GM18498 (cell line): ENCODE measurements at regions not wholly inside any gene's neighbourhood (a gene's known extent, or its start where the extent isn't known, plus 50 kb on each side); places are given as distances from the start of the nearest gene placed in this dataset.
"Not testable (repeated sequence)": the region's sequence is repeated elsewhere in the genome, so short reads cannot be mapped to it uniquely, and the experiment has no call there.

Experiments
- ATAC-seq: cut with Tn5 transposase; IDR thresholded peaks from one replicate; pipeline ENCODE4 v1.9.1; 2021; ENCODE audit warnings: mild to moderate bottlenecking, moderate library complexity; ENCODE audit not compliant: unreplicated experiment

DNA sequence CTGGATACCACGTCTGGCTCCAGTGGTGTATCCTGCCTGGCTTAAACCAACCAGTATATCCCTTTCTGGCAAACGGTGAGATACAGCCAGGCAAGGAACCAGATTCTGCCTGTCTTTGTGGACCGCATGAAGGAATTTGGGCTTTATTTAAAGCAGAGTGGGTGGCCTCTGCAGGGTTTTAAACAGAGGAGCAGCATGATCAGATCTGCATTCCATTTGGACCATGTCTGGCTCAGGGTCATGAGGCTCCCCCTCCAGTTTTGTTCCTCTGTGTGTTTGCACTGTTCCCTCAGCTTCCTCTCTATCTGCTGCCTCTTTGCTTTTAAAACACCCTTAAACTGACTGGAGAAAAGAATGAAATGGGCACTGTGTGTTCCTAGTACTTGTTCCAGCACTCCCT is 195.0 kb downstream of the GIPC2 start:
- ATAC-seq = no peak

DNA sequence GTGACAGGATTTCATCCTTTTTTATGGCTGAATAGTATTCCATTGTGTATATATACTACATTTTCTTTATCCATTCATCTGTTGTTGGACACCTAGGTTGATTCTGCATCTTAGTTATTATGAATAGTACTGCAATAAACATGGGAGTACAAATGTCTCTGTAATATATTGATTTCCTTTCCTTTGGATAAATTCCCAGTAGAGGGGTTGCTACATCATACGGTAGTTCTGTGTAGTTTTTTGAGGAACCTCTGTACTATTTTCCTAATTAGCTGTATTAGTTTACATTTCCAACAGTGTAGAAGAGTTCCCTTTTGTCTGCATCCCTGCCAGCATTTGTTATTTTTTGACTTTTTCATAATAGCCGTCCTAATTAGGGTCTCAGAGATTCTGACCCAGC is 201.3 kb downstream of the GIPC2 start:
- ATAC-seq = no peak

DNA sequence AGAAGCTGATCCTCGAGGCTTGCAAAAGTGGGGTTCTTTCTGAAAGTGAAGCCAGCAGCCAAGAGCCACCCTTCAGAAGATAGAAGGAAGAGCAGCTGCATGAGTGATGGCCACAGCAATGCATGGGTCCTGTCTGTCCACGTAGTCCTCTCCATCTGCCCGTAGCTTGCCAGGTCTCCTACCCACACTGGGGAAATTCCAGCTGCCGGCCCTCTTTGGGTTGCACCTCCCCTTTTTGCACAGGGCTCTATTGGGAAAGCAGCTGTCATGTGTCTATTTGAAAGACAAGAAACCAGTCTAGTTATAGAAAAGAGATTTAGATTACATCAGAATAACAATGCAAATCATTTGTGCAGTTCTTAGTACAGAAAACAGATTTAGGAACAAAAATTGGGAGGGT is 204.4 kb downstream of the GIPC2 start:
- no peak for ATAC-seq

DNA sequence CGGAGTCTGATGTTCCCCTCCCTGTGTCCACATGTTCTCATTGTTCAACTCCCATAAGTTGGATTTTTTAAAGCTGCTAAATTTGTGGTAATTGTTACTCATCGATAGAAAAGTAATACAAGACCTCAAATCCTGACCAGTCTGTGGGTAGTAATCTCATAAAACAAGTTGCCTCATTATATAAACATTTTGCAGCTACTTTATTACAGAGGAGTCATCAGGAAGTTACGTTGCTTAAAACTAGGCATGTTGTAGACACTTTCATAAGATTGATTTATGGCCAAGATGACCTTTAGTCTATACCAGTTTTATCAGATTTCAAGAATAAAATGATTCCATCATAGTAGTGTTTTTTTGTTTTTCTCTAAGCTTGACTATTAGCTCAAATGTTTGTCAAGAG is 208.8 kb downstream of the GIPC2 start:
- no peak for ATAC-seq

DNA sequence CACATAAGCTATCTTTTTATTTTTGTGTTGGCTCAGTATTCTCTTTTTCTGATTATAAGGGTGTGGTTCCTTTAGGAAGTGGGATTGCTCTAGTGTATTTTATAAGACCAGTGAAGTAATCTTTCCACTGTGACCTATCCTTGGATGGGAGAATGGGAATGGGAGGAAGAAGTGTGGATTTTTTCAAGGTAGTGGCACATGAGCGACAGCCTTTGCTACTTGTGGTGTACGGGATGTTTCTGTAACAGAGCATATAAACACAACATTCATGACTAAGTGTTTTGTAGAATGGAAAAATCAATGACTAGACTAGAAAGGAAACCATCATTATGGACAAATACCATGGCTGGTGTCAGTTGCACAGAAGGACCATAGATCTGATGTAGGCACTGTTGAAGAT is 209.6 kb downstream of the GIPC2 start:
- ATAC-seq = no peak

DNA sequence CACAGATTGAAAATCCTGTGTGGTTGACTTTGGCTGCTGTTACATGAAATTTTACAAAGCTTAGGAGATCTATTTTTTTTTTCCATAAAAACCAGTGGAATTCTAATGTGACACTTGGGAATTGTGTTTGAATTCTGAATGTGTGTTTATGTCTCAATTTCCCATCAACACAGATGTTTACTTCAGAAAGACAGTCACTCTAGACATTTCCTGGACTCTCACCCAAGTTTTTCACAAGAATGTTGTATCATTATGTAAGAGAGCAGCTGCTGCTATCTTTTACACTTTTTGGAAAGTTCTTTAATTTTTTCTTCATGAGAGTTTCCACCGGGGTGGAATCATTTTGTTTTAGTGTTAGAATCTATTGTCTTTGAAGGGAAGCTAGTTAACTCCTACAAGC is 210.1 kb downstream of the GIPC2 start:
- ATAC-seq = no peak

DNA sequence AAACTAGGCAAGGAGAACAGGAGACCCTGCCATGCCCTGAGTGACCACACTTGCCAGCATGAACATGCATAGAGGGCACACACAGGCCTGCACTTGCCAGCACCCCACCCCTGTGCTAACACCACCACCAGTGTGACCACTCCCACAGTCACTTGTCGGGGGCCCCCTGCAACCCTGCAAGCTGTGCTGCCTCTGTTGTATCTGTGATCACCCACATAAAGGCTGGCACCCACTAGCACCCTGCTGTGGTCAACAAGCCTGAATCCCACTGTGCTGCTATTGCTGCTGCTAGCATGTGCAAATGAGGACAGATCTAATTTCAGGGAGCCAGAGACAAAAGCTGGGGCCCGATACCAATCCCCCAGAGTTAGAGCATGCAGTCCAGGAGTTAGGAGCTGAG is 217.7 kb downstream of the GIPC2 start:
- no peak for ATAC-seq

DNA sequence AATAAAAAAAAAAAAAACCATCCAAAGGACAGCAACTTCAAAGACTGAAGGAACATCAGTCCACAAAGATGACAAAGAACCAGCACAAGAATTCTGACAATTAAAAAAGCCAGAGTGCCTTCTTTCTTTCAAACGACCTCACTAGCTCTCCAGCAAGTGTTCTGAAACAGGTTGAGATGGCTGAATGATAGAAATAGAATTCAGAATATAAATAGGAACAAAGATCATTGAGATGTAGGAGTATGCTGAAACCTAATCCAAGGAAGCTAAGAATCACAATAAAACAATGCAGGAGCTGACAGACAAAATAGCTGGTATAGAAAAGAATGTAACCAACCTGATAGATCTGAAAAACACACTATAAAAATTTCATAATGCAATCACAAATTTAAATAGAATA is 218.2 kb downstream of the GIPC2 start:
- no peak for ATAC-seq

DNA sequence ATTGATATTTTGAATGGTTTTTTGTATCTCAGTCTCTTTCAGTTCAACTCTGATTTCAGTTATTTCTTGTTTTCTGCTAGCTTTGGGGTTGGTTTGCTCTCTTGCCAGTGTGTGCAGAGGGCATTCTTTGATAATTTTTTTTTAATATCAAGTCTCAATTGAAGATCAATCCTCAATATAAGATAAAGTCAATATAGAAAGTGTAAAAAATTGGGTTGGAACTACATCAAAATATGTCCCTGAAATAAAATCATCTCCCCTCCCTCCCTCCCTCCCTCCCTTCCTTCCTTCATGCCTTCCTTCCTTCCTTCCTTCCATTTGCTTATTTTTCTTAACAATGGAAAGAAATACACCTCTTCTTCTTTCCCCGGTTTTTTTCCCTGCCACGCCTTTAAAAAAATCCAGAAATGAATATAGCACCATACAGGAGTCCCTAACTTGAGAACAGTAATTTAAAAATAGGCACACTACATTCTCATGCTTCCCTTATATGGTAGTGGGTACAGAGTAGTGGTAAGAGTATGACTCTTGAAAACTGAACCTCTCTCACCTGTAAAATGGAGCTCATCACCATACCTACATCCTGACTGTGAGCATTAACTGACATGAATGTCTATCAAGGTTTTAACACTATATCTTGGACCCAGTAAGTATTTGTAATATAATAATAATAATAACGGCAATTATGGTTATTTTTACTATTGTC is 221.9 kb downstream of the GIPC2 start:
- no peak for ATAC-seq

DNA sequence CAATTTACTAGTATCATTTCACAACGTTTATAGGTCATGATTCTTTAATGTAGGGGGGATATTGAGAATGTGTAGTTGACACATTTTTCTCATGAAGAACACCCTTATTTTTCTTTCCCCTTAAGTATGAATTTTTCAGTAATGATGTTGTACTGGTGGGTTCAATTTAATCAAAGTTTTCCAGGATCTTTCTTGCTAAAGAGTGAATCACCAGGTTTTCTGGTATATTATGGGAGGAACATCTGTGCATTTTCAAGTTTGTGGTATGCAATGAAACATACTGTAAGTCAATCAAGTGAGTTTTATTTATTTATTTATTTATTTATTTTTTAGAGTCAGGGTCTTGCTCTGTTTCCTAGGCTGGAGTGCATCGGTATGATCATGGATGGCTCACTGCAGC is 221.2 kb upstream of the PTGFR start:
- no peak for ATAC-seq

DNA sequence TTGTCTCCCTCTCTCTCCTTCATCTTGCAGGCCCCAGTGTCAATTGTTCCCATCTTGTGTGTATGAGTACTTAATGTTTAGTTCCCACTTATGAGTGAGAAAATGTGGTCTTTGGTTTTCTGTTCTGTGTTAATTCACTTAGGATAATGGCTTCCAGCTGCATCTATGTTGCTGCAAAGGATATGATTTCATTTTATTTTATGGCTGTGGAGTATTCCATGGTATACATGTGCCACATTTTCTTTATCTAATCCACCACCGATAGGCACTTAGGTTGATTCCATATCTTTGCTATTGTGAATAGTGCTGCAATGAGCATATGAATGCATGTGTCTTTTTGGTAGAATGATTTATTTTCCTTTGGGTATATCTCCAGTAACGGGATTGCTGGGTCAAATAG is 219.4 kb upstream of the PTGFR start:
- ATAC-seq = not testable (repeated sequence)

DNA sequence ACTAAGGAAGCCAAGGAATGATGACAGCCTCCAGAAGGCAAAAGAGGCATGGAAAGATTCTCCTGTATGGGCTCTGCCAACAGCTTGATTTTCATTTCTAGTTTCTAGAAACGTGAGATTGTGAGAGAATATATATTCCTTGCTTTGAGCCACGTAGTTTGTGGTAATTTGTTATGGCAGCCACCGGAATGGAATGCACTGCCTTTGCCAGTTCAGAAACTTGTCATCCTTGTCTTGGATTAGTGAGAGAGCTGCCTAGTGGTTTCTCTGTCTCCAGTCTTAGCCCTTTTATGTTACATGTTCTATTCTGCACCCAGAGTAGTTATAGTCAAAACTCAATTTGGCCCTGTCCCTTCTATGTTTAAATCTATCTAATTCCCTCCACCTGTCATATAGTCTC is 216.0 kb upstream of the PTGFR start:
- no peak for ATAC-seq

DNA sequence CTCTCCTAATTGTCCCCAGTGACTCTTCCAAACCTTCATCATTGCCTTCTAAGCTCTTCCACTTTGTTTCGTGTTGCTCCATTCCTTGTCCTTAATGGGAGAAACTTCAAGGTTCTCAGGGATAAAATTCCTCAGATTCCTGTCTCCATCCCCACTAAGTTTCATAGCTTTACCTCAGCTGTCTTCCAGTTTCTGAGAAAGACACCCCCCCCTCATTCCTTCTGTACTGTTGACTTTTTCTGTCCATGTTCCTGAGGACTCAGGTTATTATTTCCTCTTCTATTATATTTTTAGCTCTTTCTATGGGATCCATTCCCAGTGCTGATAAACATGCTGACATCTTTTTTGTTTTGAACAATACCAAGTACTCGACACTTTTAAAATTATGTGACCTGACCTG is 215.3 kb upstream of the PTGFR start:
- ATAC-seq = no peak

DNA sequence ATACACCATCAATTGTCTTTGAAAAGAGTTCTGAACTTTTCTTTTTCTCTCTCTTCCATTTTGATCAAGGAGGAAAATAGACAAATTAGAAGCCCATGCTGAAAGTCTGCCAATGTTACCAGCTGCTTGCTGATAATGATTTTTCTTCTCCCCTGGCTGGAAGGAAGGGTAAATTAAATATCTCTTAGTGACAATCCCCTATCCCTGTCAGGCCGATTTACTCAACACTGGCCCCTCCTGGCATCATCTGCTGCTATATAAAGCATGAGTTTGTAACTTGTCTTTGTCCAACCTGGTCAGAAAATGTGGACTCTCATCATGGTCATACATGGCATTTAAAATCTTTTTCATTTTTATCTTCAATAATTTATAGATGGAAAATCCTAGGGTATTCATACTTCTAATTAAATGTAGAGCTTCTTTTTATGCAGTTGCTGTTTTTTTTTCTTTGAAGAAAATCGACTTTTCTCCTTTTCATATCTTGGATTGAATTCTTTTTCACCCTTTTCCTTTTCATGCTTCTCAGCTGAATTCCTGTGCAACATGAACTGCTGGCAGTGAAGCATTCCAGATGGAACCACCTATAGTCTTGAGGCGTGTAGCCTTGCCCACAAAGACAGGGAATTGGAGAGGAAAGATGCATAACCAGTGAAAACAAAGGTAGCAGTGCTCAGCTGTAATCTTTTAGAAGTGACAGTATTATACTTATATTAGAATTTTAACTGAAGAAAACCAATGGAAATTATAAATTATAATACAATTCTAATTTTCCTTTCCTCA is 214.7 kb upstream of the PTGFR start:
- no peak for ATAC-seq

DNA sequence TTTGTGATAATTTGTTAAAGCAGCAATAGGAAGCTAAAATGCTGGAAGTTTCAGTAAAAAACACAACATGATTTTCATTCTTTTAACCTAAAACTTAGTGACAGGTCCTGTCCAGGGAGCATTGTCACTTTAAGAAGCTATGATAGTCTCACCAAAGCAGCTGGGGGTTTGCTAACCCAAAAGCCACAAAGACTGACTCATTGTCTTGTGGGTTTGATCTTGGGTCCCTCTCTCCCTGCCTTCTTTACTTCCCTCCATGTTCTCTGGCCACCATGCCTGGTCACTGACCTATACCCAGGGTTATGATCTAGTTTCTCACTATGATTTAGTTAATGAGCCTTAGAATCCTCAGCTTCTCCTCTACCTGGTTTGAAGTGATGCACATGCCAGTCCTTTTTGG is 213.5 kb upstream of the PTGFR start:
- ATAC-seq = peak; percentile 77

DNA sequence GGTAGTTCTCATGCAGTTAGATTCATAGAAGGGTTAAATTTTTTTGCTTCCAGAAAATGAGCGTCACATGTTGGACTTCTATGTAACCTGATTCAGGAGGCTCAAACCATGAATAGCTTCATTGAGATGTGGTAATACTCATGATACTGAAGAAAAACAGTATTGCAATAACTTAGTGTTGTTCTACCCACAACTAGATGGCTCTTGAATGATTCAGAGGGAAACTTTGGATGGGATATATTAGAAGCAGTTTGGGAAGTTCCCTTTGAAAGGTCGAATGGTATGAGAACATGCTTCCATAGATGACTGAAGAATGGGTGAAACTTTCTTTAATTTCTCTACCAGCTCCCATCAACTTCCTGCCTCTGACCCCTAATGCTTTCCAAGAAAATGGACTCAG is 211.7 kb upstream of the PTGFR start:
- no peak for ATAC-seq

DNA sequence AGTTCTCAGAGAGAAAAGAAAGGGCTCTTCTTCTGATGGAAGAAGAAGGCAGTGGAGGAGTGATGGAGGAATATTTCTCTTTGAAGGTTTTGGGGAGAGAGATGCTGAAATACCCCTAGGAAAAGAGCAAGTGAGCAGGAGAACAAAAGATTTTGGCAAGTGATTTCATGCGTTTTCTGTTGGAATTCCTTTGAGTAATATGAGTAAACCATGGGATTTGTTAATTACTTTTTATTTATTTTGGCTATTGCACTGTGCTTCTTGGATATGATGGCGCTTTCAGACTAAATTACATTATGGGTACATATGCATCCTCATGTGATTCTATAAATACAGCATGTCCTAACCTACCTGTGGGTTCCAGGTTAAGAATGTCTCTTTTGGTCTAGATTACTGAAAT is 210.1 kb upstream of the PTGFR start:
- ATAC-seq = no peak

DNA sequence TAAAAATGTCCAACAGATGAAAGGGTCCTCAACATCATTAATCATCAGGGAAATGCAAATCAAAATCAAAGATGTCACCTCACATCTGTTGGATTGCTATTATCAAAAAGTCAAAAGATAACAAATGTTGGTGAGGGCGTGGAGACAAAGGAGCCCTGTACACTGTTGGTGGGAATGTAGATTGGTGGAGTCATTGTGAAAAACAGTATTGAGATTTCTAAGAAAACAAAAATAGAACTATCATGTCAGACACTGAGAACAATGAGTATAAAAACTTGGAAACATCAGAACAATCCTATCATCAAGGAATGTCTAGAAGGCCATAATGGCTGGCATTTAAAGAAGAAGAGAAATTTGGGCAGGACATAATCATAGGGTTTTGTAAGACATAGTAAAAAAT is 209.2 kb upstream of the PTGFR start:
- no peak for ATAC-seq

DNA sequence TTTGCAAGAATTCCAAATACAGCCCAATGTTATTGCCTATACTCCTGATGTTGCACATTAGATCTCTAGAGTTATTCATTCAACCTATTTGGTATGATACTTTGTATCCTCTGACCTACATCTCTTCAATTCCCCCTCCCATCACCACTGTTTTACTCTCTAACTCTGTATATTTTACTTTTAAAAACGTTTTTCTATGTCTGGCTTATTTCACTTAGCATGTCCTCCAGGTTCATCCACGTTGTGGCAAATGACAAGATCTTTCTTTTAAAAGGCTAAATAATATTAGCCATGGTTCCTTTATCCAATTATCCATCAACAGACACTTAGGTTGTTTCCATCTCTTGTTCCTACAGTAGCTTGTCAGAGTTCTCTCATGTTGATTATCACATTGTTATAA is 207.1 kb upstream of the PTGFR start:
- ATAC-seq = no peak

DNA sequence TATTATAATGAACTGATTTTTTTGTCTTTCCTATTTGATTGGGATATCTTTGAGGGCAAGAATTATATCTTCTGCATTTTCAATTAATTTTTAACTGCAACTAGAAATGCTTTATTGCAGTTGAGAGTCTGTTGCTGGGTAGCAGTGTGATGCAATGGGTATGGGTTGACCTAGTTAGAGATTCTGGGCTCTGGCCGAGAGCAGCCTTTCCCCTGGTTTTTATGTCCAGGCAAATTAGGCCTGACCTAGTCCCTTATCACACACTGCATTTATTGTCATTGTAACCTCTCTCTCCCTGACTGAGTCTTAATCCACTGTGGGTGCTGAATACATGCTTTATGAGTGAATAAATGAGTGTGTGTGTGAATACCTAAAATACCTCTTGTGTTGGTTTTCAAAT is 206.4 kb upstream of the PTGFR start:
- ATAC-seq = no peak

DNA sequence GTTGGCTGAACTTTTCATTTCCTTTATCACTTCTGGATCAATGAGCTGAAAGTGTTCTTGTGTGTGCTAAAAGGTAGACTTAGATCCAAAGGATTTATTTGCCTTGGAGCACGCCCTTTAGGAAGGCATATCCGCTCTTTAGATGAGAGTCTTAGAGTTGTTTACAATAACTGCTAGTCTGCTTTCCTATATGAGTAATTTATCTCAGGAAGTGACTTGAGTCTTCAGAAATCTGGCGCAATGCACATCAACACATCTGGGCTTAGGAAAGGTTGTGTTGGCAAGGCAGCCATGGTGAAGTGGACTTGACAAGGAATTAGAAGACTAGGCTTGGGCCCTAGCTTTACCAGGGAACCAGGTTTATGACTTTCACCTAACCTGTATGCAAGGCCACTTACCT is 204.1 kb upstream of the PTGFR start:
- no peak for ATAC-seq

DNA sequence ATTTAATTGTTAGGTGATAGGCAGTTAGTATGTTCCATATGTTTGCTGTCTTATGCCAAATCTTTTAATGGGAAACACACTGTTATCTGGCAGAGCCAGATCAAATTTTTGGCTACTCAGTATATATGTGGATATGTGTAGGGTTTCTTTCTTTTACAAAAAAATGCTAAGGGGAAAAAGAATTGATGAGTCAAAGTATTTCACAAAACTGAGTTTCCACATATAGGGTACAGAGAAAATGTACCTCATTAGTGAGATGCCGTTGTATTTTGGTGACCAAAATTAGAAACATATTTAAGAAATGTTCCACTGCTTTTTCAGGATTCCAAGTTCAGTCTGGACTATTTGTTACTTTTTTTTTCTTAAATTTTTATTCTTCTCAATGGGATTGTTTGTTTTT is 201.2 kb upstream of the PTGFR start:
- no peak for ATAC-seq

DNA sequence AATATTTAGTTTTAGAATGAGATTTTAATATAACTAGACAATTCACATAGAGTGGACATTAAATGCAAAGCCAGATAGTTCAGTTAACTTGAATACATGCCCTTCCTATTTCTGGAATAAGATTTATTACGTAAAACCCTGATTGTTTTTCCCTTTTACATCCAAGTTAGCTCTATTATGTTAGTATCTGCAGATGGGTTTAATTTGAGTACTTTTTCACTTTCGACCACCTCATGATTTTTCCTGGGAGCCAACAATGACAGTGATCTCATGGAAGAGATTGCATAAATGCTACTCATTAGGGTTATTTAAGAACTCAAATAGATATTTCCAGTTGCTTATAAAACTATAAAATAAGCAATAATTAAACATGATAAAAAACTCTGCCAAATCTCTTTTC is 199.4 kb upstream of the PTGFR start:
- ATAC-seq = no peak
